PC-9 (cell line): ENCODE measurements at regions not wholly inside any gene's neighbourhood (a gene's known extent, or its start where the extent isn't known, plus 50 kb on each side); places are given as distances from the start of the nearest gene placed in this dataset.

ENCODE experiments used
- BruUV-seq: library from RNA; stranded (reverse); fragments of 400-500 nt; replicated peaks from 2 replicates; lab custom pipeline; 2021; lab: Mats Ljungman, UMichigan
- CTCF ChIA-PET: fragments of 300-600 bp; sonication (Branson Sonifier 250); formaldehyde crosslinking; loops from one replicate; lab custom pipeline; 2022; ENCODE audit warnings: antibody characterized with exemption; lab: Charles Lee
- POLR2A ChIA-PET: fragments of 300-600 bp; sonication (Branson Sonifier 250); formaldehyde crosslinking; loops from one replicate; lab custom pipeline; 2022; ENCODE audit warnings: antibody characterized with exemption; ENCODE audit not compliant: unreplicated experiment; lab: Charles Lee
- DNase-seq, 2 experiments: peaks; one replicate each; pipeline versions ENCODE4 v3.0.0 to v3.0.0-alpha.2; 2015 to 2022; ENCODE audit warnings: mixed read lengths in 1 of 2
- H2AFZ ChIP-seq: fragments of 200-600 bp; sonication (generic); 2 replicates; pipeline ENCODE4 v1.8.1; 2017; ENCODE audit warnings: antibody characterized with exemption
- H3F3A ChIP-seq: fragments of 200-600 bp; sonication (generic); 2 replicates; pipeline ENCODE4 v1.8.1; 2017; ENCODE audit warnings: antibody characterized with exemption, mild to moderate bottlenecking, low read depth; ENCODE audit not compliant: insufficient read depth
- H3K27ac ChIP-seq: fragments of 200-600 bp; sonication (generic); 2 replicates; pipeline ENCODE4 v1.6.1; 2016; ENCODE audit warnings: mixed run types
- H3K27me3 ChIP-seq: fragments of 200-600 bp; sonication (generic); 2 replicates; pipeline ENCODE4 v1.6.1; 2016; ENCODE audit warnings: low read depth, mixed run types; ENCODE audit not compliant: insufficient read depth
- H3K36me3 ChIP-seq: fragments of 200-600 bp; sonication (generic); 2 replicates; pipeline ENCODE4 v1.6.1; 2016; ENCODE audit warnings: low read depth, mixed run types
- H3K4me1 ChIP-seq: fragments of 200-600 bp; sonication (generic); replicated peaks from 2 replicates; pipeline ENCODE4 v1.6.1; 2016; ENCODE audit warnings: mixed run types; ENCODE audit not compliant: insufficient read depth
- H3K4me2 ChIP-seq: fragments of 200-600 bp; sonication (generic); 2 replicates; pipeline ENCODE4 v1.6.1; 2017; ENCODE audit warnings: mixed run types
- H3K4me3 ChIP-seq: fragments of 200-600 bp; sonication (generic); 2 replicates; pipeline ENCODE4 v1.6.1; 2016; ENCODE audit warnings: mixed run types
- H3K79me2 ChIP-seq: fragments of 200-600 bp; sonication (generic); 2 replicates; pipeline ENCODE4 v1.6.1; 2017; ENCODE audit warnings: low read depth, mixed run types
- H3K9me2 ChIP-seq: fragments of 200-600 bp; sonication (generic); 2 replicates; pipeline ENCODE4 v1.8.1; 2017; ENCODE audit warnings: mild to moderate bottlenecking; ENCODE audit not compliant: insufficient read depth
- H3K9me3 ChIP-seq: fragments of 200-600 bp; sonication (generic); 2 replicates; pipeline ENCODE4 v1.8.1; 2016; ENCODE audit warnings: low read depth; ENCODE audit not compliant: insufficient read depth
- H4K20me1 ChIP-seq: fragments of 200-600 bp; sonication (generic); 2 replicates; pipeline ENCODE4 v1.8.1; 2017; ENCODE audit not compliant: insufficient read depth
- EZH2 ChIP-seq: fragments of 200-600 bp; sonication (generic); IDR thresholded peaks from 2 replicates; pipeline ENCODE4 v1.8.0; 2017; ENCODE audit warnings: antibody characterized with exemption, low read depth
- intact Hi-C: fragments of 100-400 bp; cut with micrococcal nuclease; formaldehyde crosslinking; loops from one replicate; pipeline ENCODE4 v1.10.0; 2022; ENCODE audit not compliant: unreplicated experiment
- TF ChIP-seq, protein P1 (sequence below): fragments of 200-600 bp; sonication (generic); conservative IDR thresholded peaks from 2 replicates; pipeline ENCODE4 v1.6.1; 2017; ENCODE audit warnings: mixed run types, antibody characterized with exemption, mild to moderate bottlenecking, moderate library complexity

DNA sequence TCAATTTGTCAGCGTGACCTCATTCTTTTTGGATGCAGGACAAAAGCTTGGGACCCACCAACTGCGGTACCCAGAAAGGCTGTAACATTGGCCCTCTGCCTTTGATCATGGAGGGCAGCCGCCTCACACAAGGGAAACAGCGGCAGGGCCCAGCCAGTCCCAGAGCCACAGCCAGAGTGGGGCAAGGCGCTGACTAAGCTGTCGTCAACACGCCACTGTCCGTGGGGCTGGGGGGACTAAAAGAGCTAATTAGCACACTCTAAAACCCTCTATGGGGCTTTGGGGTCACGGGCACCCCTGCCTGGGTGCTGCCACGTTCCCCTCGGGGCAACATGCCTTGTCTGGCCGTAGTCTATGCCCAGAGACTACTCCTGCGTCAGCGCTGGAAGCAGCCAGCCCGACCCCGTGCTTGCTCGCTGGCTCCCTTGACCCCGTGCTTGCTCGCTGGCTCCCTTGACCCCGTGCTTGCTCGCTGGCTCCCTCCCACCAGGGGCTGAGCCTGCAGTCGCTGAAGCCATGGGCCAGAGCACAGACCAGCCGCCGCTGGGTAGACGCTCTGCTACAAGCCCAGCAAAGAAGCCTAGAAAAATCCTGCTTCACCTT, 598.4 kb downstream of the MBD2 start:
- Histone ChIP-seq H4K20me1 (no peaks in the 10 kb centered on the region), H3K9me3 (no peaks in the 10 kb centered on the region), H3K4me2 (no peak overlapping the region), H3K79me2 (no peaks in the 10 kb centered on the region), H3K27me3 (no peaks in the 10 kb centered on the region), H3K9me2 (no peaks in the 10 kb centered on the region), H3K4me1 (no peaks in the 10 kb centered on the region), H3K4me3 (no peak overlapping the region), H3K27ac (no peak overlapping the region), H3K36me3 (no peaks in the 10 kb centered on the region), H2AFZ (no peak overlapping the region), H3F3A (no peaks in the 10 kb centered on the region)
- intact Hi-C loops: no loop called here
- TF ChIP-seq, protein P1, sequence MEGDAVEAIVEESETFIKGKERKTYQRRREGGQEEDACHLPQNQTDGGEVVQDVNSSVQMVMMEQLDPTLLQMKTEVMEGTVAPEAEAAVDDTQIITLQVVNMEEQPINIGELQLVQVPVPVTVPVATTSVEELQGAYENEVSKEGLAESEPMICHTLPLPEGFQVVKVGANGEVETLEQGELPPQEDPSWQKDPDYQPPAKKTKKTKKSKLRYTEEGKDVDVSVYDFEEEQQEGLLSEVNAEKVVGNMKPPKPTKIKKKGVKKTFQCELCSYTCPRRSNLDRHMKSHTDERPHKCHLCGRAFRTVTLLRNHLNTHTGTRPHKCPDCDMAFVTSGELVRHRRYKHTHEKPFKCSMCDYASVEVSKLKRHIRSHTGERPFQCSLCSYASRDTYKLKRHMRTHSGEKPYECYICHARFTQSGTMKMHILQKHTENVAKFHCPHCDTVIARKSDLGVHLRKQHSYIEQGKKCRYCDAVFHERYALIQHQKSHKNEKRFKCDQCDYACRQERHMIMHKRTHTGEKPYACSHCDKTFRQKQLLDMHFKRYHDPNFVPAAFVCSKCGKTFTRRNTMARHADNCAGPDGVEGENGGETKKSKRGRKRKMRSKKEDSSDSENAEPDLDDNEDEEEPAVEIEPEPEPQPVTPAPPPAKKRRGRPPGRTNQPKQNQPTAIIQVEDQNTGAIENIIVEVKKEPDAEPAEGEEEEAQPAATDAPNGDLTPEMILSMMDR: no peak
- TF ChIP-seq EZH2: no peak
- CTCF ChIA-PET: no interaction called here
- BruUV-seq: no TSS peak
- no peak for DNase-seq
- POLR2A ChIA-PET: interaction anchor here (0.6 kb wide), 1 partner anchor 95 kb away, joined by 3 read pairs; no protein-coding TSS in a partner anchor

DNA sequence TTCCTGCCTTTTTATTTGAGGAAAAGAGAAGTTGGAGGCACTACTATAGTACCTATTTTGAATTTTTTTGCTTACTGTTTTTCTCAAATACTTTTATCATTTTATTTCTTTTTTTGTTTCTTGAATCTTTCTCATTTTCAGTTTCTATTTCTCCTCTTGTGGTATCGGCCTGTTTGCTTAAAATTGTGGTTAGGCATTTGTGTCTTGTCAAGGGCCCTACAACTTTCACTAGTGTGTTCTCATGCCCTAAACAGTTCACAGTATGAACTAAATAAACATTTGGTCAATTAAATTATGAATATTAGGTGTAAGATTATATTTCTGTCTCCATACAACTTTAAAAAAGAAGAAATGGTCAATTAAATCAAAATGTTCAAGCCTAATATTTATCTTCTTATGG, 613.5 kb downstream of the MBD2 start:
- Histone ChIP-seq H3K27ac (no peak overlapping the region), H3K9me3 (no peaks in the 10 kb centered on the region), H3K79me2 (no peaks in the 10 kb centered on the region), H3K9me2 (no peaks in the 10 kb centered on the region), H3F3A (no peaks in the 10 kb centered on the region), H3K36me3 (no peaks in the 10 kb centered on the region), H4K20me1 (no peaks in the 10 kb centered on the region), H2AFZ (no peak overlapping the region), H3K27me3 (no peaks in the 10 kb centered on the region), H3K4me2 (no peak overlapping the region), H3K4me3 (no peak overlapping the region), H3K4me1 (no peaks in the 10 kb centered on the region)
- TF ChIP-seq, protein P1: no peak
- TF ChIP-seq EZH2: no peak
- CTCF ChIA-PET: no interaction called here
- intact Hi-C loops: no loop called here
- POLR2A ChIA-PET: no interaction called here
- no peak for DNase-seq
- no TSS peak for BruUV-seq

DNA sequence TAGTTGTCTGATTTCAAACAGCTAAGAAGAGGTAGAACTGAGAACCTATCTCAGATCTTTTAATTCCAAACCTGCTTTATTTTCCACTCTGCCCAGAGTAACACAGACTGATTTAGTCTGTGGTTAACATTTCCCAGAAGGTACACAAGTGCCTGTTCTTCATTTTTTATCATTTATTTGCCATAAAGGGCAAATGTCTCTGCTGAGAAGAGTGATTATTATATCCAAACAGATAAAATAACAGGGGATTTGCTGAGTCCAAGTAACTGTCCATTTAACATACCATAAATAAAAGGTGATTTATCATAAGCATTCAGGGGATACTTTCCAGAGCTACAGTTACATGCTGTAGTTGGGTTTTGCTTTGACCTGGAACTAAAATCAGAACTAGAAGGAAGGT, 617.7 kb downstream of the MBD2 start:
- no peak overlapping the region for H3K4me3 ChIP-seq
- no peaks in the 10 kb centered on the region for H4K20me1 ChIP-seq
- TF ChIP-seq, protein P1: no peak
- TF ChIP-seq EZH2: no peak
- H3K4me1 ChIP-seq: no peaks in the 10 kb centered on the region
- no peak overlapping the region for H3K4me2 ChIP-seq
- H2AFZ ChIP-seq: no peak overlapping the region
- BruUV-seq: no TSS peak
- no peaks in the 10 kb centered on the region for H3K79me2 ChIP-seq
- no peaks in the 10 kb centered on the region for H3K27me3 ChIP-seq
- H3K36me3 ChIP-seq: no peaks in the 10 kb centered on the region
- DNase-seq: no peak
- POLR2A ChIA-PET: no interaction called here
- CTCF ChIA-PET: no interaction called here
- no peaks in the 10 kb centered on the region for H3F3A ChIP-seq
- H3K27ac ChIP-seq: no peak overlapping the region
- intact Hi-C loops: no loop called here
- H3K9me3 ChIP-seq: no peaks in the 10 kb centered on the region
- H3K9me2 ChIP-seq: no peaks in the 10 kb centered on the region
